Activated T-helper 17 cell treated with anti-CD3 and anti-CD28 coated beads, Interleukin-2, amount 50 U/mL, for 72 hours (primary cell): ENCODE measurements at regions not wholly inside any gene's neighbourhood (a gene's known extent, or its start where the extent isn't known, plus 50 kb on each side); places are given as distances from the start of the nearest gene placed in this dataset.

ENCODE experiments used
- ATAC-seq: fragments of 150-1000 bp; cut with Tn5 transposase; replicated peaks from 2 replicates; pipeline ENCODE4 v1.10.0; 2021; ENCODE audit warnings: mild to moderate bottlenecking, moderate library complexity
- H3K27ac Mint-ChIP-seq: one replicate; pipeline ENCODE4 v1.8.0; 2022; ENCODE audit warnings: mixed read lengths
- H3K27me3 Mint-ChIP-seq: one replicate; pipeline ENCODE4 v1.8.0; 2022; ENCODE audit warnings: mixed read lengths
- H3K36me3 Mint-ChIP-seq: one replicate; pipeline ENCODE4 v1.8.0; 2022; ENCODE audit warnings: low read depth, mild to moderate bottlenecking, mixed read lengths
- H3K4me1 Mint-ChIP-seq: one replicate; pipeline ENCODE4 v1.8.0; 2022; ENCODE audit warnings: mixed read lengths
- H3K4me3 Mint-ChIP-seq: one replicate; pipeline ENCODE4 v1.8.0; 2022; ENCODE audit warnings: mild to moderate bottlenecking, mixed read lengths
- H3K9me3 Mint-ChIP-seq: one replicate; pipeline ENCODE4 v1.8.0; 2022; ENCODE audit warnings: mixed read lengths

DNA sequence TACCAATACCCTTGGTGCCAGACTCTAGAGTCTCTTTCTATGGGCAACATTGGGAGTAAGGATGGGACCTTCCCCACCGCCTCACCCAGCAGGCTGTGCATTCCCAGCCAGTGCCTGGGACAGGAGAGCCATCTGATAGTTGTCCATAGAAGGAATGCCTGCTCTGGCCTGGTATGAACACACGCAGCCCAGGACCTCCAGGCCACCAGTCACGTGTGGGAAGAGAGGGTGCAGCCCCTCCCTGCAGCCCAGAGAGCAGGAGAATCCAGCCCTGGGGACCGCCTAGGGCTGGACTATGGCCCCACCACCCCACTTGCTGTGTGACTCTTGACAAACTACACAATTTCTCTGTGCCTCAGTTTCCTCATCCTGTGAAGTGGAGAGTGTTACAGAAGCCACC, 52.5 kb upstream of the ID2 start:
- Mint-ChIP-seq H3K4me1 (peaks cover 6% of the 10 kb centered on the region), H3K4me3 (no peak overlapping the region), H3K9me3 (no peaks in the 10 kb centered on the region), H3K27ac (no peak overlapping the region), H3K27me3 (no peaks in the 10 kb centered on the region), H3K36me3 (no peaks in the 10 kb centered on the region)
- ATAC-seq: no peak

GRCh38 chr2:8630676-8631464, 51.0 kb upstream of the ID2 start:
- H3K4me1 Mint-ChIP-seq: peaks cover 6% of the 10 kb centered on the region
- no peaks in the 10 kb centered on the region for H3K9me3 Mint-ChIP-seq
- no peak overlapping the region for H3K4me3 Mint-ChIP-seq
- no peak for ATAC-seq
- H3K27ac Mint-ChIP-seq: no peak overlapping the region
- no peaks in the 10 kb centered on the region for H3K36me3 Mint-ChIP-seq
- no peaks in the 10 kb centered on the region for H3K27me3 Mint-ChIP-seq

GRCh38 chr2:8631465-8632005, 50.3 kb upstream of the ID2 start:
- Mint-ChIP-seq H3K27ac (peak overlapping the region; percentile 46), H3K36me3 (no peaks in the 10 kb centered on the region), H3K4me3 (no peak overlapping the region), H3K9me3 (no peaks in the 10 kb centered on the region), H3K4me1 (peaks cover 5% of the 10 kb centered on the region), H3K27me3 (no peaks in the 10 kb centered on the region)
- no peak for ATAC-seq
